CD14-positive monocyte (primary cell): ENCODE measurements at regions not wholly inside any gene's neighbourhood (a gene's known extent, or its start where the extent isn't known, plus 50 kb on each side); places are given as distances from the start of the nearest gene placed in this dataset.

Source experiments
- DNase-seq, 3 donors: peaks; one replicate each; pipeline ENCODE4 v3.0.0-alpha.2; 2011 to 2022
- H2AFZ ChIP-seq: 2 replicates; pipeline ENCODE4 v1.6.0; 2012; ENCODE audit warnings: mild to moderate bottlenecking, low read depth, low read length, inconsistent platforms; ENCODE audit not compliant: insufficient read depth, poor library complexity, severe bottlenecking
- H3K27ac ChIP-seq, 2 donors: 1 replicate in 1 of 2; 2 replicates in 1 of 2; pipeline ENCODE4 v1.5.1; 2012 to 2013; ENCODE audit warnings: low read length in 2 of 2, control low read depth in 1 of 2, inconsistent platforms in 1 of 2, low read depth in 1 of 2, mild to moderate bottlenecking in 1 of 2
- H3K27me3 ChIP-seq, 2 donors: one replicate each; pipeline versions ENCODE4 v1.6.0 to v1.6.1; 2011 to 2013; ENCODE audit warnings: low read length in 2 of 2; ENCODE audit not compliant: control insufficient read depth in 2 of 2, insufficient read depth in 2 of 2
- H3K36me3 ChIP-seq, 2 donors: replicated peaks in 1 of 2; 1 replicate in 1 of 2; 2 replicates in 1 of 2; pipeline versions ENCODE4 v1.5.1 to v1.6.1; 2012 to 2013; ENCODE audit warnings: low read length in 2 of 2, control low read depth in 1 of 2, inconsistent platforms in 1 of 2, mild to moderate bottlenecking in 1 of 2; ENCODE audit not compliant: insufficient read depth in 2 of 2, control insufficient read depth in 1 of 2
- H3K4me1 ChIP-seq, 2 donors: 1 replicate in 1 of 2; 2 replicates in 1 of 2; pipeline versions ENCODE4 v1.5.1 to v1.6.1; 2012 to 2013; ENCODE audit warnings: low read length in 2 of 2, control low read depth in 1 of 2, inconsistent platforms in 1 of 2, mild to moderate bottlenecking in 1 of 2, moderate library complexity in 1 of 2; ENCODE audit not compliant: insufficient read depth in 2 of 2, control insufficient read depth in 1 of 2
- H3K4me2 ChIP-seq: replicated peaks from 2 replicates; pipeline ENCODE3; 2012; ENCODE audit warnings: low read length, moderate library complexity, mild to moderate bottlenecking; ENCODE audit not compliant: poor library complexity, severe bottlenecking; ENCODE audit errors: extremely low read depth
- H3K4me3 ChIP-seq, 3 experiments: fragments of 200-600 bp in 1 of 3; sonication (generic) in 1 of 3; replicated peaks in 1 of 3; 1 replicate in 2 of 3; 2 replicates in 1 of 3; pipeline ENCODE4 v1.5.1; 2011 to 2013; ENCODE audit warnings: low read length in 3 of 3, mild to moderate bottlenecking in 3 of 3, control low read depth in 2 of 3, low read depth in 2 of 3, inconsistent platforms in 1 of 3, moderate library complexity in 1 of 3
- H3K79me2 ChIP-seq: 2 replicates; pipeline ENCODE4 v1.6.0; 2012; ENCODE audit warnings: mild to moderate bottlenecking, control low read depth, inconsistent platforms, low read length, moderate library complexity; ENCODE audit not compliant: insufficient read depth
- H3K9ac ChIP-seq: 2 replicates; pipeline ENCODE4 v1.6.0; 2017; ENCODE audit warnings: low read length, mild to moderate bottlenecking; ENCODE audit not compliant: insufficient read depth, poor library complexity, severe bottlenecking
- H3K9me3 ChIP-seq, 2 donors: replicated peaks in 1 of 2; 1 replicate in 1 of 2; 2 replicates in 1 of 2; pipeline versions ENCODE4 v1.5.1 to v1.6.1; 2012 to 2013; ENCODE audit warnings: low read length in 2 of 2, control low read depth in 1 of 2; ENCODE audit not compliant: control insufficient read depth in 1 of 2, insufficient read depth in 1 of 2
- H4K20me1 ChIP-seq: 2 replicates; pipeline ENCODE4 v1.6.0; 2012; ENCODE audit warnings: mild to moderate bottlenecking, low read length, control low read depth, moderate library complexity; ENCODE audit not compliant: insufficient read depth
- H3K27ac Mint-ChIP-seq, 7 donors: one replicate each; pipeline ENCODE4 v1.8.0; 2020; ENCODE audit warnings: mild to moderate bottlenecking in 7 of 7, mixed read lengths in 7 of 7, moderate library complexity in 6 of 7, inconsistent platforms in 2 of 7
- H3K27me3 Mint-ChIP-seq, 3 donors: one replicate each; pipeline ENCODE4 v1.8.0; 2021 to 2022; ENCODE audit warnings: low read depth in 3 of 3, mild to moderate bottlenecking in 3 of 3, mixed read lengths in 3 of 3, moderate library complexity in 3 of 3, inconsistent platforms in 1 of 3
- H3K36me3 Mint-ChIP-seq, 2 donors: one replicate each; pipeline ENCODE4 v1.8.0; 2020; ENCODE audit warnings: mixed read lengths in 2 of 2, inconsistent platforms in 1 of 2, mild to moderate bottlenecking in 1 of 2
- H3K4me1 Mint-ChIP-seq: one replicate; pipeline ENCODE4 v1.8.0; 2020; ENCODE audit warnings: mild to moderate bottlenecking, mixed read lengths
- H3K4me3 Mint-ChIP-seq, 2 donors: one replicate each; pipeline ENCODE4 v1.8.0; 2020; ENCODE audit warnings: mild to moderate bottlenecking in 2 of 2, mixed read lengths in 2 of 2, moderate library complexity in 1 of 2
- H3K9me3 Mint-ChIP-seq, 7 donors: one replicate each; pipeline ENCODE4 v1.8.0; 2020 to 2022; ENCODE audit warnings: mixed read lengths in 7 of 7, mild to moderate bottlenecking in 6 of 7, moderate library complexity in 6 of 7, inconsistent platforms in 2 of 7
- WGBS: methylation state at CpG from one replicate; pipeline ENCODE4 v1.1.5; 2013; ENCODE audit warnings: missing lambda C conversion rate; ENCODE audit not compliant: insufficient coverage; 5-methylcytosine and 5-hydroxymethylcytosine counted together
- intact Hi-C, 2 donors: fragments of 100-400 bp; cut with micrococcal nuclease; formaldehyde crosslinking; loops; one replicate each; pipeline versions ENCODE4 v1.15.0 to v1.15.1; 2023
- TF ChIP-seq, protein P1 (sequence below): fragments of 200-600 bp; IDR thresholded peaks from one replicate; pipeline ENCODE4 v1.8.0; 2022; ENCODE audit warnings: antibody characterized with exemption, mild to moderate bottlenecking

DNA sequence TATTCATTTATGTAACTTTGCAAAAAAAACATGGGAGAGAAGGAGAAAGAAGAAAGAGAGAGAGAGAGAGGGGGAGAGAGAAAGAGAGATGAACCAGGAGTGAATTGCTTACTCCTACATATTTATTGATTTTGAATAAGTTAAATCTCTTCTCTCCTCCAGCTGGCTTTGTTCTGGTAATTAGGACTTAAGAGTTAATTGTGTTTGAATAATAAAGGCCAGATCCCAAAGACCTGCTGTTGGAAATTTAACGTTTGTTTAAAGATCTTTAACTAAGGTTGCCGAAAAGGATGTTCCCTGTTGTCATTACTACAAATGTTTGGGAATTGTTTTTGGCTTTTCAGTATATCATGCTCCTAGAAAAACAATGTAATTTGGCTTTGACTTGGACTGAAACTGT is 473.0 kb downstream of the TUSC1 start:
- Histone ChIP-seq H3K36me3 (no peaks in the 10 kb centered on the region), H4K20me1 (no peaks in the 10 kb centered on the region), H3K4me3 (no peak overlapping the region), H3K27ac (no peak overlapping the region), H3K9me3 (peaks cover 5 to 7% of the 10 kb centered on the region in 2 donors), H3K4me1 (no peaks in the 10 kb centered on the region), H2AFZ (no peak overlapping the region), H3K79me2 (no peaks in the 10 kb centered on the region), H3K9ac (no peak overlapping the region), H3K4me2 (no peak overlapping the region), H3K27me3 (no peaks in the 10 kb centered on the region)
- H3K27me3 Mint-ChIP-seq: no peaks in the 10 kb centered on the region
- no peak overlapping the region for H3K4me3 Mint-ChIP-seq
- H3K4me1 Mint-ChIP-seq: no peaks in the 10 kb centered on the region
- H3K36me3 Mint-ChIP-seq: no peaks in the 10 kb centered on the region
- peaks cover 0 to 7% (median 3%) of the 10 kb centered on the region in 7 donors for H3K9me3 Mint-ChIP-seq
- TF ChIP-seq, protein P1, sequence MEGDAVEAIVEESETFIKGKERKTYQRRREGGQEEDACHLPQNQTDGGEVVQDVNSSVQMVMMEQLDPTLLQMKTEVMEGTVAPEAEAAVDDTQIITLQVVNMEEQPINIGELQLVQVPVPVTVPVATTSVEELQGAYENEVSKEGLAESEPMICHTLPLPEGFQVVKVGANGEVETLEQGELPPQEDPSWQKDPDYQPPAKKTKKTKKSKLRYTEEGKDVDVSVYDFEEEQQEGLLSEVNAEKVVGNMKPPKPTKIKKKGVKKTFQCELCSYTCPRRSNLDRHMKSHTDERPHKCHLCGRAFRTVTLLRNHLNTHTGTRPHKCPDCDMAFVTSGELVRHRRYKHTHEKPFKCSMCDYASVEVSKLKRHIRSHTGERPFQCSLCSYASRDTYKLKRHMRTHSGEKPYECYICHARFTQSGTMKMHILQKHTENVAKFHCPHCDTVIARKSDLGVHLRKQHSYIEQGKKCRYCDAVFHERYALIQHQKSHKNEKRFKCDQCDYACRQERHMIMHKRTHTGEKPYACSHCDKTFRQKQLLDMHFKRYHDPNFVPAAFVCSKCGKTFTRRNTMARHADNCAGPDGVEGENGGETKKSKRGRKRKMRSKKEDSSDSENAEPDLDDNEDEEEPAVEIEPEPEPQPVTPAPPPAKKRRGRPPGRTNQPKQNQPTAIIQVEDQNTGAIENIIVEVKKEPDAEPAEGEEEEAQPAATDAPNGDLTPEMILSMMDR: no peak
- H3K27ac Mint-ChIP-seq: no peak overlapping the region
- no peak for DNase-seq
- intact Hi-C loops: no loop called here
- WGBS: no CpG with 5 or more reads among the region's 2 CpGs

DNA sequence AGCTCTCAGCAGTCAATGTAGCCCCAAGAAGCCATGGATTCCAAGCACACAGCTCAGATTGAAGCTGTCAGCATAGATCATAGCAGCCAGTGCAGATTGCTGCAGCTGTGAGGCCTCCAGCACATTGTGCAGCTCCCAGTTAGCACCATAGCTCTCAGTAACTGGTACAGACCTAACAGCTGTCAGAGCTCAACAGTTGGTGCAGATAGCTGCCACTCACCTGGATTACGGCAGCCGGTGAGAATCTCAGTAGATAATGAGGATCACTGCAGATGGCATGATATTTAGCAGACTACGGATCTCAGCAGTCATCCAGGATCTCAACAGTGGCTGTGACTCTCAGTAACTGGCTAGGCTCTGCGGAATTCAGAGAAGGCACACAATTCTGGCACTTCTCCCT is 500.4 kb downstream of the TUSC1 start:
- no peak overlapping the region for H3K4me3 ChIP-seq
- TF ChIP-seq, protein P1: no peak
- Mint-ChIP-seq H3K9me3 (peaks cover 0 to 8% (median 4%) of the 10 kb centered on the region in 7 donors), H3K27me3 (no peaks in the 10 kb centered on the region), H3K4me1 (no peaks in the 10 kb centered on the region), H3K27ac (no peak overlapping the region), H3K36me3 (no peaks in the 10 kb centered on the region), H3K4me3 (no peak overlapping the region)
- H3K4me1 ChIP-seq: no peaks in the 10 kb centered on the region
- DNase-seq: no peak
- H2AFZ ChIP-seq: no peak overlapping the region
- H3K4me2 ChIP-seq: no peak overlapping the region
- no peaks in the 10 kb centered on the region for H4K20me1 ChIP-seq
- intact Hi-C loops: no loop called here
- WGBS: 85% methylated on average over 3 of the region's 4 CpGs
- no peaks in the 10 kb centered on the region for H3K36me3 ChIP-seq
- H3K79me2 ChIP-seq: no peaks in the 10 kb centered on the region
- H3K9ac ChIP-seq: no peak overlapping the region
- no peaks in the 10 kb centered on the region for H3K27me3 ChIP-seq
- H3K27ac ChIP-seq: no peak overlapping the region
- peaks cover 6 to 8% of the 10 kb centered on the region in 2 donors for H3K9me3 ChIP-seq
